Endodermal cell (in vitro differentiated cells): ENCODE measurements at regions not wholly inside any gene's neighbourhood (a gene's known extent, or its start where the extent isn't known, plus 50 kb on each side); places are given as distances from the start of the nearest gene placed in this dataset.

Experiments
- DNase-seq: peaks from one replicate; pipeline ENCODE4 v3.0.0-alpha.2; 2017
- H3K27ac ChIP-seq: 2 replicates; pipeline ENCODE4 v1.5.1; 2013; ENCODE audit warnings: mild to moderate bottlenecking, low read depth, low read length, moderate library complexity
- H3K27me3 ChIP-seq: 2 replicates; pipeline ENCODE4 v1.6.1; 2013; ENCODE audit warnings: mild to moderate bottlenecking, low read length, moderate library complexity; ENCODE audit not compliant: insufficient read depth, control insufficient read depth, poor library complexity, severe bottlenecking
- H3K36me3 ChIP-seq: 2 replicates; pipeline ENCODE4 v1.7.0; 2013; ENCODE audit warnings: mild to moderate bottlenecking, low read length, moderate library complexity; ENCODE audit not compliant: control insufficient read depth, insufficient read depth
- H3K4me1 ChIP-seq: one replicate; pipeline ENCODE4 v1.7.0; 2013; ENCODE audit warnings: low read length; ENCODE audit not compliant: control insufficient read depth, insufficient read depth
- H3K4me3 ChIP-seq: 2 replicates; pipeline ENCODE4 v1.5.1; 2013; ENCODE audit warnings: mild to moderate bottlenecking, low read length, moderate library complexity
- H3K9ac ChIP-seq: 2 replicates; pipeline ENCODE4 v1.6.1; 2013; ENCODE audit warnings: mild to moderate bottlenecking, low read length, moderate library complexity; ENCODE audit not compliant: poor library complexity, severe bottlenecking; ENCODE audit errors: extremely low read depth
- H3K9me3 ChIP-seq: 2 replicates; pipeline ENCODE4 v1.6.1; 2013; ENCODE audit warnings: mild to moderate bottlenecking, low read length, moderate library complexity; ENCODE audit not compliant: control insufficient read depth
- H3K27ac Mint-ChIP-seq: 2 replicates; pipeline ENCODE4 v1.8.0; 2020; ENCODE audit warnings: mixed read lengths
- H3K27me3 Mint-ChIP-seq: 2 replicates; pipeline ENCODE4 v1.8.0; 2021; ENCODE audit warnings: mild to moderate bottlenecking, mixed read lengths; ENCODE audit not compliant: insufficient read depth
- H3K36me3 Mint-ChIP-seq: 2 replicates; pipeline ENCODE4 v1.8.0; 2020; ENCODE audit warnings: low read depth, mixed read lengths
- H3K4me1 Mint-ChIP-seq: 2 replicates; pipeline ENCODE4 v1.8.0; 2020; ENCODE audit warnings: mixed read lengths
- H3K4me3 Mint-ChIP-seq: 2 replicates; pipeline ENCODE4 v1.8.0; 2020; ENCODE audit warnings: mild to moderate bottlenecking, moderate library complexity, mixed read lengths
- H3K9me3 Mint-ChIP-seq: 2 replicates; pipeline ENCODE4 v1.8.0; 2020; ENCODE audit warnings: mild to moderate bottlenecking, mixed read lengths
- CTCF ChIP-seq: fragments of 200-600 bp; sonication (generic); conservative IDR thresholded peaks from 2 replicates; pipeline ENCODE4 v1.5.0; 2021; ENCODE audit warnings: antibody characterized with exemption, mild to moderate bottlenecking
- WGBS, 2 experiments: methylation state at CpG; one replicate each; pipeline versions ENCODE4 v1.1.5 to v1.1.7; 2013; ENCODE audit warnings: missing lambda C conversion rate in 2 of 2, mixed read lengths in 1 of 2; ENCODE audit not compliant: insufficient coverage in 1 of 2, insufficient read length in 1 of 2; 5-methylcytosine and 5-hydroxymethylcytosine counted together

- peak; percentile 38 for DNase-seq
- no peaks in the 10 kb centered on the region for H3K36me3 Mint-ChIP-seq
- 88 to 100% methylated on average over 1 to 2 of the region's 2 CpGs for WGBS, 2 experiments
- H3K27ac Mint-ChIP-seq: no peak overlapping the region
- TF ChIP-seq CTCF: no peak
- Histone ChIP-seq H3K9ac (no peak overlapping the region), H3K4me3 (no peak overlapping the region), H3K9me3 (no peaks in the 10 kb centered on the region), H3K27me3 (no peaks in the 10 kb centered on the region), H3K27ac (peak overlapping the region; percentile 69), H3K4me1 (peaks cover 28% of the 10 kb centered on the region), H3K36me3 (no peaks in the 10 kb centered on the region)
- H3K4me3 Mint-ChIP-seq: no peak overlapping the region
- peaks cover 38% of the 10 kb centered on the region for H3K4me1 Mint-ChIP-seq
- H3K27me3 Mint-ChIP-seq: no peaks in the 10 kb centered on the region
- no peaks in the 10 kb centered on the region for H3K9me3 Mint-ChIP-seq
Measured at GRCh38 chr1:93769777-93770176, 88.1 kb upstream of the BCAR3 start.

GRCh38 chr1:93768380-93768863, 86.8 kb upstream of the BCAR3 start:
- H3K27me3 Mint-ChIP-seq: peaks cover 10% of the 10 kb centered on the region
- H3K27ac Mint-ChIP-seq: peak overlapping the region; percentile 50
- H3K36me3 Mint-ChIP-seq: no peaks in the 10 kb centered on the region
- Histone ChIP-seq H3K27ac (peak overlapping the region; percentile 76), H3K36me3 (no peaks in the 10 kb centered on the region), H3K4me1 (peaks cover 28% of the 10 kb centered on the region), H3K9ac (no peak overlapping the region), H3K27me3 (no peaks in the 10 kb centered on the region), H3K9me3 (no peaks in the 10 kb centered on the region), H3K4me3 (peak overlapping the region; percentile 27)
- H3K4me1 Mint-ChIP-seq: peaks cover 38% of the 10 kb centered on the region
- TF ChIP-seq CTCF: no peak
- no peak overlapping the region for H3K4me3 Mint-ChIP-seq
- no peaks in the 10 kb centered on the region for H3K9me3 Mint-ChIP-seq
- DNase-seq: peak; percentile 52
- 44 to 69% methylated on average over 3 to 6 of the region's 6 CpGs for WGBS, 2 experiments

- Mint-ChIP-seq H3K27ac (no peak overlapping the region), H3K4me1 (peaks cover 38% of the 10 kb centered on the region), H3K4me3 (no peak overlapping the region), H3K9me3 (no peaks in the 10 kb centered on the region), H3K27me3 (peaks cover 24% of the 10 kb centered on the region), H3K36me3 (no peaks in the 10 kb centered on the region)
- no peaks in the 10 kb centered on the region for H3K36me3 ChIP-seq
- H3K9me3 ChIP-seq: no peaks in the 10 kb centered on the region
- peak; percentile 49 for DNase-seq
- WGBS, 2 experiments: 60 to 72% methylated on average over 1 to 7 of the region's 7 CpGs
- no peak for TF ChIP-seq CTCF
- peak overlapping the region; percentile 3 for H3K4me3 ChIP-seq
- H3K27me3 ChIP-seq: peaks cover under 1% of the 10 kb centered on the region
- H3K9ac ChIP-seq: no peak overlapping the region
- peaks cover 28% of the 10 kb centered on the region for H3K4me1 ChIP-seq
- H3K27ac ChIP-seq: no peak overlapping the region
Measured at GRCh38 chr1:93766451-93766850, 84.8 kb upstream of the BCAR3 start.
